Upper lobe of right lung (tissue), 1 donor: ENCODE measurements at regions not wholly inside any gene's neighbourhood (a gene's known extent, or its start where the extent isn't known, plus 50 kb on each side); places are given as distances from the start of the nearest gene placed in this dataset.

Source experiments
- ATAC-seq: fragments of 200-7000 bp; cut with Tn5 transposase; one replicate; pipeline ENCODE4 v1.9.1; 2020; ENCODE audit warnings: mild to moderate bottlenecking, moderate library complexity
- DNase-seq: peaks from one replicate; pipeline ENCODE4 v3.0.0-alpha.2; 2020
- H3K27ac ChIP-seq: fragments of 200-600 bp; one replicate; pipeline ENCODE4 v1.8.0; 2022
- H3K27me3 ChIP-seq: fragments of 200-600 bp; one replicate; pipeline ENCODE4 v1.8.0; 2022; ENCODE audit warnings: mild to moderate bottlenecking
- H3K36me3 ChIP-seq: fragments of 200-600 bp; one replicate; pipeline ENCODE4 v1.8.0; 2022
- H3K4me1 ChIP-seq: fragments of 200-600 bp; one replicate; pipeline ENCODE4 v1.8.0; 2022
- H3K4me3 ChIP-seq: fragments of 200-600 bp; one replicate; pipeline ENCODE4 v1.8.0; 2022; ENCODE audit warnings: mild to moderate bottlenecking
- H3K9me3 ChIP-seq: fragments of 200-600 bp; one replicate; pipeline ENCODE4 v1.8.0; 2022
- CTCF ChIP-seq: fragments of 200-600 bp; IDR thresholded peaks from one replicate; pipeline ENCODE4 v1.8.0; 2022; ENCODE audit warnings: antibody characterized with exemption
- intact Hi-C: fragments of 100-400 bp; cut with DNase I; formaldehyde crosslinking; loops from one replicate; pipeline ENCODE4 v1.11.0; 2022
- donor health status: DM: no; HTN: yes; CAD: no; lungs with severe emphysema.

- Histone ChIP-seq H3K36me3 (no peaks in the 10 kb centered on the region), H3K27me3 (no peaks in the 10 kb centered on the region), H3K27ac (no peak overlapping the region), H3K9me3 (no peaks in the 10 kb centered on the region), H3K4me3 (no peak overlapping the region), H3K4me1 (peaks cover 6% of the 10 kb centered on the region)
- intact Hi-C loops: no loop called here
- no peak for TF ChIP-seq CTCF
- DNase-seq (no peak), ATAC-seq (no peak)
Measured at GRCh38 chr15:29452881-29453731, 183.5 kb upstream of the NSMCE3 start.

GRCh38 chr15:29451201-29451781 is 181.7 kb upstream of the NSMCE3 start:
- H3K4me3 ChIP-seq: no peak overlapping the region
- peaks cover 6% of the 10 kb centered on the region for H3K4me1 ChIP-seq
- TF ChIP-seq CTCF: no peak
- H3K27me3 ChIP-seq: no peaks in the 10 kb centered on the region
- H3K36me3 ChIP-seq: no peaks in the 10 kb centered on the region
- H3K9me3 ChIP-seq: no peaks in the 10 kb centered on the region
- ATAC-seq (peak; percentile 30), DNase-seq (no peak)
- intact Hi-C loops: no loop called here
- H3K27ac ChIP-seq: no peak overlapping the region

- no peak for TF ChIP-seq CTCF
- no peak for DNase-seq
- Histone ChIP-seq H3K4me3 (no peak overlapping the region), H3K4me1 (peaks cover 6% of the 10 kb centered on the region), H3K27ac (no peak overlapping the region), H3K27me3 (no peaks in the 10 kb centered on the region), H3K36me3 (no peaks in the 10 kb centered on the region), H3K9me3 (no peaks in the 10 kb centered on the region)
- intact Hi-C loops: no loop called here
- no peak for ATAC-seq
Measured at GRCh38 chr15:29449136-29449535, 179.5 kb upstream of the NSMCE3 start.

DNA sequence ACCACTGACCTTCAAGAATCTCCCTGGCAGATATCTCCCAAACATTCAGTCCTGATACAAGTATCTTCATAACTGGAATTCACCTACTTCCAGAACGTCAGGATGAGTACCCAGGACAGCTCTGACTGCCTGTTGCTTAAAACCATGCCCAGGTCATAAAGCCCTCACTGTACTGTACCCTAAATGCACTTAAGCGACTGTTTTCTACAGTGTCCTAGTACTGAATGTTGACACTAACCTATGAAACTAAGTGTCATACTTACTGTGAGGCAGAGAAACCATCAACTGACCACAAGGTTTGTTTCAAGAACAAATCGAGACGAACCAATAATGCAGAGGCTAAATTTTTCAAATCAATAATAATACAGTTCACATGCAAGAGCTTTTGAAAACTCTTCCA is 178.7 kb upstream of the NSMCE3 start:
- ATAC-seq (no peak), DNase-seq (no peak)
- Histone ChIP-seq H3K9me3 (no peaks in the 10 kb centered on the region), H3K36me3 (no peaks in the 10 kb centered on the region), H3K4me3 (no peak overlapping the region), H3K27me3 (no peaks in the 10 kb centered on the region), H3K27ac (no peak overlapping the region), H3K4me1 (peaks cover 3% of the 10 kb centered on the region)
- intact Hi-C loops: no loop called here
- no peak for TF ChIP-seq CTCF

DNA sequence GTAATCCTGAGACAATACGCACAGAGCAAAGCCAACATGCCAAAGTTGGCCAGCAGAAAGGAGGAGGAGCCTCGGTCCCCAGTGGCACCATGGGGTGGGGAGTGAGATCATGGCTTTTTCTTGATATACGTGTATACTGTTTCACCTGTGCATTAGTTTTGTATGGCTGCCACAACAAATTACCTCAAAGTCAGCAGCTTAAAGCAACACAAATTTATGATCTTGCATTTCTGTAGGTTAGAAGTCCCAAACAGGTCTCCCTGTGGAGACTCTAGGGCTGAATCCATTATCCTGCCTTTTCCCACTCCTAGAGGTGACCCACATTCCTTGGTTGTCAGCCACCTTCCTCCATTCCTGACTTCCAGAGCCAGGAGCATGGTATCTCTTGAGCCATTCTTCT is 176.9 kb upstream of the NSMCE3 start:
- no peak for TF ChIP-seq CTCF
- Histone ChIP-seq H3K27me3 (no peaks in the 10 kb centered on the region), H3K4me3 (no peak overlapping the region), H3K9me3 (no peaks in the 10 kb centered on the region), H3K4me1 (no peaks in the 10 kb centered on the region), H3K27ac (no peak overlapping the region), H3K36me3 (no peaks in the 10 kb centered on the region)
- no peak for ATAC-seq
- no peak for DNase-seq
- intact Hi-C loops: no loop called here
